Peyer's patch (tissue), 4 donors: ENCODE measurements at regions not wholly inside any gene's neighbourhood (a gene's known extent, or its start where the extent isn't known, plus 50 kb on each side); places are given as distances from the start of the nearest gene placed in this dataset.

ENCODE experiments used
- DNase-seq, 3 donors: peaks; one replicate each; pipeline ENCODE4 v3.0.0-alpha.2; 2017 to 2019
- H3K27ac ChIP-seq, 4 donors: fragments of 200-600 bp; sonication (generic); one replicate each; pipeline ENCODE4 v1.5.1; 2016 to 2019
- H3K27me3 ChIP-seq, 2 donors: fragments of 200-600 bp; sonication (generic); one replicate each; pipeline ENCODE4 v1.5.1; 2019
- H3K36me3 ChIP-seq, 3 donors: fragments of 200-600 bp; sonication (generic); one replicate each; pipeline ENCODE4 v1.5.1; 2016 to 2019
- H3K4me1 ChIP-seq, 4 donors: fragments of 200-600 bp; sonication (generic); one replicate each; pipeline ENCODE4 v1.5.1; 2016 to 2019
- H3K4me3 ChIP-seq, 4 donors: fragments of 200-600 bp; sonication (generic); 1 replicate in 3 of 4; 2 replicates in 1 of 4; pipeline ENCODE4 v1.5.1; 2016 to 2019; ENCODE audit warnings: mild to moderate bottlenecking in 1 of 4
- H3K9me3 ChIP-seq, 4 donors: fragments of 200-600 bp; sonication (generic); one replicate each; pipeline ENCODE4 v1.5.1; 2016 to 2019; ENCODE audit warnings: mild to moderate bottlenecking in 1 of 4
- POLR2A ChIP-seq, 2 donors: fragments of 450-650 bp; IDR thresholded peaks; one replicate each; pipeline ENCODE4 v1.5.1; 2017; ENCODE audit warnings: antibody characterized with exemption in 2 of 2, mild to moderate bottlenecking in 2 of 2, moderate library complexity in 2 of 2
- TF ChIP-seq, protein P1 (sequence below), 6 experiments: fragments of 450-650 bp in 4 of 6; fragments of 200-600 bp in 2 of 6; sonication (generic) in 1 of 6; IDR thresholded peaks; one replicate each; pipeline ENCODE4 v1.5.1; 2017 to 2019; ENCODE audit warnings: antibody characterized with exemption in 6 of 6, mild to moderate bottlenecking in 3 of 6, moderate library complexity in 1 of 6

DNA sequence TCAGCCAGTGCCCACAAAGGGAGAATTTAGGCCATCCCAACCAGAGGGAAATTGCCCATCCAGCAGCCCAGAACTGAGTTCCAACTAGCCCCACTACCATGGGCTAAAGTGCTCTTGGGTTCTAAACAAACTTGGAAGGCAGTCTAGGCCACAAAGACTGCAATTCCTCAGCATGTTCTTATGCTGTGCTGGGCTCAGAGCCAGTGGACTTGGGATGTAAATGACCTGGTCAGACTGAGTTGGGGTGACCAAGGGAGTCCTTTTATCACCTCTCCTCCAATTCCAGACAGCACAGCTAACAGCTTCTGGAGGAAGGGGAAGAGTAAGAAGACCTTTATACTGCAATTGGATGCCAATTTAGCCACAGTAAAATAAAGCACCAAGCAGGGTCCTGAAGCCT, 607.2 kb upstream of the KCND2 start:
- Histone ChIP-seq H3K27ac (no peak overlapping the region), H3K36me3 (no peaks in the 10 kb centered on the region), H3K4me3 (no peak overlapping the region), H3K4me1 (no peaks in the 10 kb centered on the region), H3K9me3 (no peaks in the 10 kb centered on the region), H3K27me3 (no peaks in the 10 kb centered on the region)
- TF ChIP-seq, protein P1, sequence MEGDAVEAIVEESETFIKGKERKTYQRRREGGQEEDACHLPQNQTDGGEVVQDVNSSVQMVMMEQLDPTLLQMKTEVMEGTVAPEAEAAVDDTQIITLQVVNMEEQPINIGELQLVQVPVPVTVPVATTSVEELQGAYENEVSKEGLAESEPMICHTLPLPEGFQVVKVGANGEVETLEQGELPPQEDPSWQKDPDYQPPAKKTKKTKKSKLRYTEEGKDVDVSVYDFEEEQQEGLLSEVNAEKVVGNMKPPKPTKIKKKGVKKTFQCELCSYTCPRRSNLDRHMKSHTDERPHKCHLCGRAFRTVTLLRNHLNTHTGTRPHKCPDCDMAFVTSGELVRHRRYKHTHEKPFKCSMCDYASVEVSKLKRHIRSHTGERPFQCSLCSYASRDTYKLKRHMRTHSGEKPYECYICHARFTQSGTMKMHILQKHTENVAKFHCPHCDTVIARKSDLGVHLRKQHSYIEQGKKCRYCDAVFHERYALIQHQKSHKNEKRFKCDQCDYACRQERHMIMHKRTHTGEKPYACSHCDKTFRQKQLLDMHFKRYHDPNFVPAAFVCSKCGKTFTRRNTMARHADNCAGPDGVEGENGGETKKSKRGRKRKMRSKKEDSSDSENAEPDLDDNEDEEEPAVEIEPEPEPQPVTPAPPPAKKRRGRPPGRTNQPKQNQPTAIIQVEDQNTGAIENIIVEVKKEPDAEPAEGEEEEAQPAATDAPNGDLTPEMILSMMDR (IDR thresholded peaks at IDR 0.05), result no peak
- no peak for TF ChIP-seq POLR2A (IDR thresholded peaks at IDR 0.05)
- DNase-seq, result no peak

DNA sequence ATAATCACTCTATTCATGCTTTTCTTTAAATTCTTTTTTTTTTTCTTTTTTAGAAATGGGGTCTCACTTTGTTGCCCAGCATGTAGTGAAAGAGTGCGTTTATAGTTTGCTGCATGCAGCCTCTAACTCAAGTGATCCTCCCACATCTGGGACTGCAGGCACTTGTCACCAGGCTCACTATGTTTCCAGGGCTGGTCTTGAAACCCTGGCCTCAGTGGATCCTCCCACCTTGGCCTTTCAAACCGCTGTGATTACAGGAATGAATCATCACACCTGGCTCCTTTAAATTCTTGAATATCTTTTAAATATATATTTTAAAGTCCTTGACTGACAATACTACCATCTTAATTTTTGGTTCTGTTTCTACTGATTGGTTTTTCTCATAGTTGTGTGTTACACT, 591.6 kb upstream of the KCND2 start:
- TF ChIP-seq, protein P1 (IDR thresholded peaks at IDR 0.05), result no peak
- TF ChIP-seq POLR2A (IDR thresholded peaks at IDR 0.05), result no peak
- H3K36me3 ChIP-seq, result no peaks in the 10 kb centered on the region
- H3K9me3 ChIP-seq, result no peaks in the 10 kb centered on the region
- no peaks in the 10 kb centered on the region for H3K4me1 ChIP-seq
- no peaks in the 10 kb centered on the region for H3K27me3 ChIP-seq
- no peak overlapping the region for H3K4me3 ChIP-seq
- no peak for DNase-seq
- H3K27ac ChIP-seq, result no peak overlapping the region

DNA sequence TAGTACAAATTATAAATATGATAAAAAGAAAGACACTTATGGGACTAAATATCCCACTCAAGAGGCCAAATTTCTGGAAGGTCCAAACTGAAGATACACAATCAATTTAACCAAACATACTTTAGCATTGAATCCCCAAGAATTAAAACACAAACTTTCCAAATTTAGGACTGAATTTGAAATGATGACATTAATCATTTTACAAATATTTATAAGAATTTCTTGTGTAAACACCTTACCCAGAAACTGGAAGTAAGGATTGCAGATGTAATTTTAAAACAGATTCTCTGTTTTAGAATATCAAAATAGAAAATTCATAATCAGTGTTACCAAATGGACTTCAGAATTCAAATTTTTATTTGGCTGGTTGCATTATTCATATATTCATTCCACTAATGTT, 588.2 kb upstream of the KCND2 start:
- Histone ChIP-seq H3K9me3 (no peaks in the 10 kb centered on the region), H3K36me3 (no peaks in the 10 kb centered on the region), H3K27me3 (no peaks in the 10 kb centered on the region), H3K4me3 (no peak overlapping the region), H3K4me1 (no peaks in the 10 kb centered on the region), H3K27ac (no peak overlapping the region)
- DNase-seq, result no peak
- no peak for TF ChIP-seq POLR2A (IDR thresholded peaks at IDR 0.05)
- TF ChIP-seq, protein P1 (IDR thresholded peaks at IDR 0.05), result no peak

DNA sequence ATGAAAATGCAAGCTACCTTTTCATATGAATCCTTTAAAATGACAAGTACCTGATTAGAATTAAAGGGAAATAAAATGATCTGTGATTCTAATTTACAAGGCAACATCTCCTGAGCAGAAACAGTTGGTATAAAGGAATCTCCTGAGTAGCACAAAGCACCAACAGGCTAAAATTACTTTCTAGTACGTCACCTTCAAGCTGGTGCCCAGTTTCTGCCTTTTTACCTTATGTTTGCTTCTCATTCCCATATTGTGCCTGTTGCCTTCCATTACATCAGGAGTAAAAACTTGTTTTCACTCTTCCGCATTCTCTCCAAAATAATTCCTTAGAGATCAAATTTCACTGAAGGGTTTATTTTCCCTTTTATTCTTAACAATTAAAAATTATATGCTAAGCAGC, 587.1 kb upstream of the KCND2 start:
- H3K4me1 ChIP-seq, result no peaks in the 10 kb centered on the region
- no peaks in the 10 kb centered on the region for H3K9me3 ChIP-seq
- no peak overlapping the region for H3K27ac ChIP-seq
- DNase-seq, result no peak
- TF ChIP-seq, protein P1 (IDR thresholded peaks at IDR 0.05), result no peak
- no peak for TF ChIP-seq POLR2A (IDR thresholded peaks at IDR 0.05)
- H3K4me3 ChIP-seq, result no peak overlapping the region
- H3K36me3 ChIP-seq, result no peaks in the 10 kb centered on the region
- H3K27me3 ChIP-seq, result no peaks in the 10 kb centered on the region

DNA sequence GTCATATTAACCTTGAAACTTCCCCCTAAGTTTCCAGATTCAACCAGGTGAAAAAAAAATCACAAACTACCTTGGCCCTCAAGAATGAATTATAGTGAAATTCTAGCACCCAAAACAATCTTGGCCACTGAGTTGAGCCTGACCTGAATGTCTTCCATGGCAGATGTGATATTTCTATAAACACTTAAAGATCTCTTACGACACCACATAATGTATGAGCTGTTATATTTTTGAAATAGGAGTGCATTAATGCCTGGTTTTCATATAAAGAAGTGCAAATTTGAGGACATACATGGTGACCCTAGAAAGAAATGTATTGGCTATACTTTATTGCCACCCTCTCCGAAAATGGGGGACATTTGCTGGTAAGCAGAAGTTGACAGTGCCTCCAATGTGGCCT, 584.1 kb upstream of the KCND2 start:
- Histone ChIP-seq H3K4me3 (no peak overlapping the region), H3K36me3 (no peaks in the 10 kb centered on the region), H3K9me3 (no peaks in the 10 kb centered on the region), H3K27me3 (no peaks in the 10 kb centered on the region), H3K4me1 (no peaks in the 10 kb centered on the region), H3K27ac (no peak overlapping the region)
- TF ChIP-seq POLR2A (IDR thresholded peaks at IDR 0.05), result no peak
- TF ChIP-seq, protein P1 (IDR thresholded peaks at IDR 0.05), result no peak
- DNase-seq, result no peak

DNA sequence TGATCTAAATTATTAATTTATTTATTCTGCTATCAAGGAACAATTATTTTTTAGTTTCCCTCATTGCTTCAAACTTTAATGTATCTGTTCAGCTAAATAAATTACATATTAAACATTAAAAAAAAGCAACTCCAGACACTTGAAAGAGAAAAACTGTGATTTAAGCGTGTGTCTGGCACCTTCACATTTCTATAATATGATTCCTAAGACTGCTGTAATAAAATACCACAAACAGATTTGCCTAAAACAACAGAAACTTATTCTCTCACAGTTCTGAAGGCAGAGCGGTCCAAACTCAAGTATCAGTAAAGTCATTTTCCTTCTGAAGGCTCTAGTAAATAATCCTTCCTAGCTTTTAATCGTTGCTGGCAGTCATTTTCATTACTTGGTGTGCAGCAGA, 580.4 kb upstream of the KCND2 start:
- Histone ChIP-seq H3K9me3 (no peaks in the 10 kb centered on the region), H3K27me3 (no peaks in the 10 kb centered on the region), H3K27ac (no peak overlapping the region), H3K4me1 (no peaks in the 10 kb centered on the region), H3K36me3 (no peaks in the 10 kb centered on the region), H3K4me3 (no peak overlapping the region)
- no peak for DNase-seq
- TF ChIP-seq, protein P1 (IDR thresholded peaks at IDR 0.05), result no peak
- no peak for TF ChIP-seq POLR2A (IDR thresholded peaks at IDR 0.05)
